ENCODE measurements at regions not wholly inside any gene's neighbourhood (a gene's known extent, or its start where the extent isn't known, plus 50 kb on each side); places are given as distances from the start of the nearest gene placed in this dataset.
A peak's percentile ranks its signal among the peaks of the same experiment; 100 is the strongest.

- Histone ChIP-seq H3K23ac (ENCODE audit: low read length) (no peak overlapping the region), H3K27me3 (ENCODE audit: insufficient read depth, low read length, poor library complexity) (no peaks in the 10 kb centered on the region), H3K79me1 (ENCODE audit: low read length) (no peaks in the 10 kb centered on the region), H3K4ac (ENCODE audit: low read depth, low read length) (no peak overlapping the region), H2AK5ac (ENCODE audit: low read length) (no peak overlapping the region), H2BK120ac (ENCODE audit: low read depth, low read length) (no peak overlapping the region), H3K56ac (ENCODE audit: low read length) (no peak overlapping the region), H2BK5ac (ENCODE audit: low read length) (no peak overlapping the region), H3K27ac (ENCODE audit: low read depth, low read length) (no peak overlapping the region), H4K8ac (ENCODE audit: low read depth, low read length) (no peak overlapping the region), H3K18ac (ENCODE audit: low read length) (no peak overlapping the region), H3K36me3 (ENCODE audit: control insufficient read depth, insufficient read depth, low read length) (no peaks in the 10 kb centered on the region), H3K79me2 (ENCODE audit: control insufficient read depth, insufficient read depth, low read length) (no peaks in the 10 kb centered on the region), H3K4me3 (ENCODE audit: low read length) (no peak overlapping the region), H3K9ac (ENCODE audit: low read length) (no peak overlapping the region), H4K5ac (ENCODE audit: low read length) (no peak overlapping the region), H2BK15ac (replicated peaks; ENCODE audit: low read depth) (no peak overlapping the region), H3K4me1 (ENCODE audit: control insufficient read depth, low read depth, low read length) (no peaks in the 10 kb centered on the region), H3K4me2 (ENCODE audit: low read length) (no peak overlapping the region)
- no CpG with 5 or more reads among the region's 2 CpGs for WGBS (ENCODE audit: extremely low coverage, insufficient coverage, low lambda C conversion rate)
- no peak for DNase-seq
Observed at GRCh38 chr6:141470810-141471209, 661.9 kb upstream of the GJE1 start.

- no peak overlapping the region for H3K23ac ChIP-seq (ENCODE audit: low read length)
- no peak overlapping the region for H2BK5ac ChIP-seq (ENCODE audit: low read length)
- no peak overlapping the region for H3K9ac ChIP-seq (ENCODE audit: low read length)
- no peak overlapping the region for H2BK15ac ChIP-seq (replicated peaks; ENCODE audit: low read depth)
- no peak overlapping the region for H3K4me3 ChIP-seq (ENCODE audit: low read length)
- H3K79me2 ChIP-seq (ENCODE audit: control insufficient read depth, insufficient read depth, low read length) = no peaks in the 10 kb centered on the region
- no peak overlapping the region for H3K18ac ChIP-seq (ENCODE audit: low read length)
- H3K27me3 ChIP-seq (ENCODE audit: insufficient read depth, low read length, poor library complexity) = no peaks in the 10 kb centered on the region
- peak; percentile 92 for DNase-seq
- no peak overlapping the region for H2BK120ac ChIP-seq (ENCODE audit: low read depth, low read length)
- H3K4me1 ChIP-seq (ENCODE audit: control insufficient read depth, low read depth, low read length) = no peaks in the 10 kb centered on the region
- H3K36me3 ChIP-seq (ENCODE audit: control insufficient read depth, insufficient read depth, low read length) = no peaks in the 10 kb centered on the region
- H3K79me1 ChIP-seq (ENCODE audit: low read length) = no peaks in the 10 kb centered on the region
- no peak overlapping the region for H3K56ac ChIP-seq (ENCODE audit: low read length)
- no peak overlapping the region for H3K4me2 ChIP-seq (ENCODE audit: low read length)
- no peak overlapping the region for H3K27ac ChIP-seq (ENCODE audit: low read depth, low read length)
- no peak overlapping the region for H4K5ac ChIP-seq (ENCODE audit: low read length)
- no peak overlapping the region for H3K4ac ChIP-seq (ENCODE audit: low read depth, low read length)
- H4K8ac ChIP-seq (ENCODE audit: low read depth, low read length) = no peak overlapping the region
- no peak overlapping the region for H2AK5ac ChIP-seq (ENCODE audit: low read length)
Observed at GRCh38 chr6:141467881-141468280, 664.8 kb upstream of the GJE1 start.

GRCh38 chr6:141467041-141467440, 665.7 kb upstream of the GJE1 start:
- peak overlapping the region; percentile 95 for H3K18ac ChIP-seq (ENCODE audit: low read length)
- no peak overlapping the region for H3K9ac ChIP-seq (ENCODE audit: low read length)
- no CpG with 5 or more reads among the region's 1 CpG for WGBS (ENCODE audit: extremely low coverage, insufficient coverage, low lambda C conversion rate)
- H3K4me3 ChIP-seq (ENCODE audit: low read length) = no peak overlapping the region
- no peak overlapping the region for H3K23ac ChIP-seq (ENCODE audit: low read length)
- no peak overlapping the region for H2BK120ac ChIP-seq (ENCODE audit: low read depth, low read length)
- peak; percentile 29 for DNase-seq
- H4K8ac ChIP-seq (ENCODE audit: low read depth, low read length) = no peak overlapping the region
- no peak overlapping the region for H2AK5ac ChIP-seq (ENCODE audit: low read length)
- H3K79me2 ChIP-seq (ENCODE audit: control insufficient read depth, insufficient read depth, low read length) = no peaks in the 10 kb centered on the region
- H3K36me3 ChIP-seq (ENCODE audit: control insufficient read depth, insufficient read depth, low read length) = no peaks in the 10 kb centered on the region
- H3K56ac ChIP-seq (ENCODE audit: low read length) = no peak overlapping the region
- H4K5ac ChIP-seq (ENCODE audit: low read length) = no peak overlapping the region
- H3K27me3 ChIP-seq (ENCODE audit: insufficient read depth, low read length, poor library complexity) = no peaks in the 10 kb centered on the region
- no peak overlapping the region for H3K27ac ChIP-seq (ENCODE audit: low read depth, low read length)
- H3K79me1 ChIP-seq (ENCODE audit: low read length) = no peaks in the 10 kb centered on the region
- H3K4me1 ChIP-seq (ENCODE audit: control insufficient read depth, low read depth, low read length) = no peaks in the 10 kb centered on the region
- H3K4me2 ChIP-seq (ENCODE audit: low read length) = no peak overlapping the region
- no peak overlapping the region for H2BK15ac ChIP-seq (replicated peaks; ENCODE audit: low read depth)
- H2BK5ac ChIP-seq (ENCODE audit: low read length) = no peak overlapping the region
- H3K4ac ChIP-seq (ENCODE audit: low read depth, low read length) = peak overlapping the region; percentile 81

- H3K79me2 ChIP-seq (ENCODE audit: control insufficient read depth, insufficient read depth, low read length) = no peaks in the 10 kb centered on the region
- no peak overlapping the region for H3K4me3 ChIP-seq (ENCODE audit: low read length)
- DNase-seq = no peak
- no peak overlapping the region for H2BK5ac ChIP-seq (ENCODE audit: low read length)
- no peak overlapping the region for H2BK15ac ChIP-seq (replicated peaks; ENCODE audit: low read depth)
- H3K56ac ChIP-seq (ENCODE audit: low read length) = no peak overlapping the region
- no peak overlapping the region for H3K27ac ChIP-seq (ENCODE audit: low read depth, low read length)
- no peak overlapping the region for H4K5ac ChIP-seq (ENCODE audit: low read length)
- H3K23ac ChIP-seq (ENCODE audit: low read length) = no peak overlapping the region
- no peak overlapping the region for H3K9ac ChIP-seq (ENCODE audit: low read length)
- H3K27me3 ChIP-seq (ENCODE audit: insufficient read depth, low read length, poor library complexity) = no peaks in the 10 kb centered on the region
- no peak overlapping the region for H3K4me2 ChIP-seq (ENCODE audit: low read length)
- no peak overlapping the region for H2BK120ac ChIP-seq (ENCODE audit: low read depth, low read length)
- no CpG with 5 or more reads among the region's 2 CpGs for WGBS (ENCODE audit: extremely low coverage, insufficient coverage, low lambda C conversion rate)
- H4K8ac ChIP-seq (ENCODE audit: low read depth, low read length) = no peak overlapping the region
- no peak overlapping the region for H3K4ac ChIP-seq (ENCODE audit: low read depth, low read length)
- H3K79me1 ChIP-seq (ENCODE audit: low read length) = no peaks in the 10 kb centered on the region
- H2AK5ac ChIP-seq (ENCODE audit: low read length) = no peak overlapping the region
- H3K4me1 ChIP-seq (ENCODE audit: control insufficient read depth, low read depth, low read length) = no peaks in the 10 kb centered on the region
- H3K36me3 ChIP-seq (ENCODE audit: control insufficient read depth, insufficient read depth, low read length) = no peaks in the 10 kb centered on the region
- no peak overlapping the region for H3K18ac ChIP-seq (ENCODE audit: low read length)
Observed at GRCh38 chr6:141464896-141465295, 667.8 kb upstream of the GJE1 start.

- DNase-seq = peak; percentile 60
- WGBS (ENCODE audit: extremely low coverage, insufficient coverage, low lambda C conversion rate) = no CpG with 5 or more reads among the region's 2 CpGs
Observed at GRCh38 chr6:141464490-141464889, 668.2 kb upstream of the GJE1 start.

GRCh38 chr6:141463237-141463977, 669.3 kb upstream of the GJE1 start:
- Histone ChIP-seq H3K4me1 (ENCODE audit: control insufficient read depth, low read depth, low read length) (no peaks in the 10 kb centered on the region), H3K9ac (ENCODE audit: low read length) (no peak overlapping the region), H3K18ac (ENCODE audit: low read length) (no peak overlapping the region), H3K4ac (ENCODE audit: low read depth, low read length) (no peak overlapping the region), H3K79me1 (ENCODE audit: low read length) (no peaks in the 10 kb centered on the region), H2BK5ac (ENCODE audit: low read length) (no peak overlapping the region), H3K23ac (ENCODE audit: low read length) (no peak overlapping the region), H2AK5ac (ENCODE audit: low read length) (no peak overlapping the region), H3K27ac (ENCODE audit: low read depth, low read length) (no peak overlapping the region), H2BK15ac (replicated peaks; ENCODE audit: low read depth) (no peak overlapping the region), H2BK120ac (ENCODE audit: low read depth, low read length) (no peak overlapping the region), H3K79me2 (ENCODE audit: control insufficient read depth, insufficient read depth, low read length) (no peaks in the 10 kb centered on the region), H3K27me3 (ENCODE audit: insufficient read depth, low read length, poor library complexity) (no peaks in the 10 kb centered on the region), H3K56ac (ENCODE audit: low read length) (no peak overlapping the region), H4K8ac (ENCODE audit: low read depth, low read length) (no peak overlapping the region), H3K36me3 (ENCODE audit: control insufficient read depth, insufficient read depth, low read length) (no peaks in the 10 kb centered on the region), H3K4me3 (ENCODE audit: low read length) (no peak overlapping the region), H3K4me2 (ENCODE audit: low read length) (no peak overlapping the region), H4K5ac (ENCODE audit: low read length) (no peak overlapping the region)
- WGBS (ENCODE audit: extremely low coverage, insufficient coverage, low lambda C conversion rate) = 100% methylated on average over 2 of the region's 8 CpGs
- no peak for DNase-seq

More at GRCh38 chr6:141464490-141464889, 668.2 kb upstream of the GJE1 start:
- Histone ChIP-seq H3K27me3 (ENCODE audit: insufficient read depth, low read length, poor library complexity) (no peaks in the 10 kb centered on the region), H3K56ac (ENCODE audit: low read length) (no peak overlapping the region), H2BK15ac (replicated peaks; ENCODE audit: low read depth) (no peak overlapping the region), H3K79me1 (ENCODE audit: low read length) (no peaks in the 10 kb centered on the region), H3K18ac (ENCODE audit: low read length) (no peak overlapping the region), H2AK5ac (ENCODE audit: low read length) (no peak overlapping the region), H3K4me3 (ENCODE audit: low read length) (no peak overlapping the region), H3K36me3 (ENCODE audit: control insufficient read depth, insufficient read depth, low read length) (no peaks in the 10 kb centered on the region), H2BK120ac (ENCODE audit: low read depth, low read length) (no peak overlapping the region), H3K4me2 (ENCODE audit: low read length) (no peak overlapping the region), H3K4ac (ENCODE audit: low read depth, low read length) (no peak overlapping the region), H3K79me2 (ENCODE audit: control insufficient read depth, insufficient read depth, low read length) (no peaks in the 10 kb centered on the region), H4K5ac (ENCODE audit: low read length) (no peak overlapping the region), H2BK5ac (ENCODE audit: low read length) (no peak overlapping the region), H3K23ac (ENCODE audit: low read length) (no peak overlapping the region), H3K27ac (ENCODE audit: low read depth, low read length) (no peak overlapping the region), H3K9ac (ENCODE audit: low read length) (no peak overlapping the region), H4K8ac (ENCODE audit: low read depth, low read length) (no peak overlapping the region), H3K4me1 (ENCODE audit: control insufficient read depth, low read depth, low read length) (no peaks in the 10 kb centered on the region)

All from mesendoderm (in vitro differentiated cells).